ENCODE measurements at regions not wholly inside any gene's neighbourhood (a gene's known extent, or its start where the extent isn't known, plus 50 kb on each side); places are given as distances from the start of the nearest gene placed in this dataset.

- no peaks in the 10 kb centered on the region for H3K4me1 ChIP-seq (ENCODE audit: control insufficient read depth, extremely low read depth, insufficient read depth, low read length)
- dilution Hi-C loops (cut with MboI; ENCODE audit: extremely low pct_ligation_motif_present, low sequenced_read_pairs): no loop called here
- H3K4me2 ChIP-seq (ENCODE audit: control insufficient read depth, extremely low read depth, insufficient read depth, low read depth, low read length): no peak overlapping the region
- H3K27me3 ChIP-seq (ENCODE audit: control insufficient read depth, extremely low read depth, insufficient read depth, low read length): no peaks in the 10 kb centered on the region
- no peak overlapping the region for H2AFZ ChIP-seq (ENCODE audit: control insufficient read depth, low read length)
- no peaks in the 10 kb centered on the region for H3K79me2 ChIP-seq (ENCODE audit: control insufficient read depth, insufficient read depth, low read length)
- H3K4me3 ChIP-seq (ENCODE audit: control insufficient read depth in 2 of 3, extremely low read depth in 1 of 3, insufficient read depth in 2 of 3, low read depth in 1 of 3, low read length in 3 of 3): no peak overlapping the region
- no peaks in the 10 kb centered on the region for H4K20me1 ChIP-seq (ENCODE audit: control insufficient read depth, extremely low read depth, insufficient read depth, low read length)
- FAIRE-seq: no peak
- TF ChIP-seq CTCF (optimal IDR thresholded peaks at IDR 0.05 in 1 of 3, IDR thresholded peaks at IDR 0.05 in 1 of 3, conservative IDR thresholded peaks at IDR 0.05 in 1 of 3; ENCODE audit: extremely low read depth in 1 of 3, insufficient read depth in 2 of 3, low read length in 3 of 3) (no peak), EZH2 (IDR thresholded peaks at IDR 0.05; ENCODE audit: low read length) (no peak)
- no peak overlapping the region for H3K27ac ChIP-seq (ENCODE audit: control insufficient read depth, insufficient read depth, low read length)
- H3K36me3 ChIP-seq (ENCODE audit: control insufficient read depth in 2 of 2, extremely low read depth in 1 of 2, insufficient read depth in 2 of 2, low read length in 2 of 2): no peaks in the 10 kb centered on the region
- H3K9me1 ChIP-seq (ENCODE audit: control insufficient read depth, extremely low read depth, insufficient read depth, low read length): no peaks in the 10 kb centered on the region
- no peaks in the 10 kb centered on the region for H3K9me3 ChIP-seq (ENCODE audit: control insufficient read depth, low read depth, low read length)
- no peak overlapping the region for H3K9ac ChIP-seq (ENCODE audit: control insufficient read depth, extremely low read depth, insufficient read depth, low read length)
- no peak for DNase-seq (ENCODE audit: low read depth, low spot score)
These were observed 137.3 kb upstream of the RXFP1 start for GRCh38 chr4:158384414-158384813.

- H3K9me3 ChIP-seq (ENCODE audit: control insufficient read depth, low read depth, low read length): no peaks in the 10 kb centered on the region
- dilution Hi-C loops (cut with MboI; ENCODE audit: extremely low pct_ligation_motif_present, low sequenced_read_pairs): no loop called here
- FAIRE-seq: no peak
- no peak overlapping the region for H3K4me2 ChIP-seq (ENCODE audit: control insufficient read depth, extremely low read depth, insufficient read depth, low read depth, low read length)
- no peak overlapping the region for H2AFZ ChIP-seq (ENCODE audit: control insufficient read depth, low read length)
- no peak overlapping the region for H3K9ac ChIP-seq (ENCODE audit: control insufficient read depth, extremely low read depth, insufficient read depth, low read length)
- H3K27me3 ChIP-seq (ENCODE audit: control insufficient read depth, extremely low read depth, insufficient read depth, low read length): no peaks in the 10 kb centered on the region
- DNase-seq (ENCODE audit: low read depth, low spot score): no peak
- H4K20me1 ChIP-seq (ENCODE audit: control insufficient read depth, extremely low read depth, insufficient read depth, low read length): no peaks in the 10 kb centered on the region
- H3K9me1 ChIP-seq (ENCODE audit: control insufficient read depth, extremely low read depth, insufficient read depth, low read length): no peaks in the 10 kb centered on the region
- no peaks in the 10 kb centered on the region for H3K36me3 ChIP-seq (ENCODE audit: control insufficient read depth in 2 of 2, extremely low read depth in 1 of 2, insufficient read depth in 2 of 2, low read length in 2 of 2)
- no peak overlapping the region for H3K27ac ChIP-seq (ENCODE audit: control insufficient read depth, insufficient read depth, low read length)
- no peak for TF ChIP-seq CTCF (optimal IDR thresholded peaks at IDR 0.05 in 1 of 3, IDR thresholded peaks at IDR 0.05 in 1 of 3, conservative IDR thresholded peaks at IDR 0.05 in 1 of 3; ENCODE audit: extremely low read depth in 1 of 3, insufficient read depth in 2 of 3, low read length in 3 of 3)
- no peak for TF ChIP-seq EZH2 (IDR thresholded peaks at IDR 0.05; ENCODE audit: low read length)
- no peaks in the 10 kb centered on the region for H3K79me2 ChIP-seq (ENCODE audit: control insufficient read depth, insufficient read depth, low read length)
- no peaks in the 10 kb centered on the region for H3K4me1 ChIP-seq (ENCODE audit: control insufficient read depth, extremely low read depth, insufficient read depth, low read length)
- H3K4me3 ChIP-seq (ENCODE audit: control insufficient read depth in 2 of 3, extremely low read depth in 1 of 3, insufficient read depth in 2 of 3, low read depth in 1 of 3, low read length in 3 of 3): no peak overlapping the region
These were observed 126.3 kb upstream of the RXFP1 start for GRCh38 chr4:158395343-158395742.
